Mammary epithelial cell (primary cell): ENCODE measurements at regions not wholly inside any gene's neighbourhood (a gene's known extent, or its start where the extent isn't known, plus 50 kb on each side); places are given as distances from the start of the nearest gene placed in this dataset.
"Not testable (repeated sequence)": the region's sequence is repeated elsewhere in the genome, so short reads cannot be mapped to it uniquely, and the experiment has no call there.

ENCODE experiments used
- EZH2 ChIP-seq: IDR thresholded peaks from 2 replicates; pipeline ENCODE4 v1.6.1; 2012; ENCODE audit warnings: low read length, inconsistent platforms, borderline replicate concordance
- TF ChIP-seq, protein P1 (sequence below), 2 donors: IDR thresholded peaks in 1 of 2; conservative IDR thresholded peaks in 1 of 2; 2 replicates each; pipeline ENCODE4 v1.5.1; 2011 to 2012; ENCODE audit warnings: inconsistent platforms in 2 of 2, low read length in 2 of 2, mild to moderate bottlenecking in 2 of 2, control low read depth in 1 of 2, low read depth in 1 of 2; ENCODE audit not compliant: insufficient read depth in 1 of 2; ENCODE audit errors: extremely low read depth in 1 of 2

DNA sequence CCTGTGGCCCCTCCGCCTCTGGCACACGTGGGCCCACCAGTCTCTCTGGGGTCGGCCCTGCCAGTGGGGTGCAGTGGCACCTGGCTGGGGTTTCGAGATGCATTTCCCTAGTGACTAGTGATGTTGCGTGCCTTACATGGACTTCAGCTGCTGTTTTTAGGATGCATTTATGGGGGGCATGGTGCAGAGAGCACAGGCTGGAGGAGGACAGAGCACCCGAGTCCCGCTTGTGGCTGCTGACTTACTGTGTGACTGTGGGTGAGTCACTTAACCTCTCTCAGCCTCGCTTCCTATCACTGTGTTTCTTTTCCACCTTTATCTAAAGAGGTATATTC is 213.0 kb upstream of the ZNF469 start:
- not testable (repeated sequence) for TF ChIP-seq EZH2
- TF ChIP-seq, protein P1, sequence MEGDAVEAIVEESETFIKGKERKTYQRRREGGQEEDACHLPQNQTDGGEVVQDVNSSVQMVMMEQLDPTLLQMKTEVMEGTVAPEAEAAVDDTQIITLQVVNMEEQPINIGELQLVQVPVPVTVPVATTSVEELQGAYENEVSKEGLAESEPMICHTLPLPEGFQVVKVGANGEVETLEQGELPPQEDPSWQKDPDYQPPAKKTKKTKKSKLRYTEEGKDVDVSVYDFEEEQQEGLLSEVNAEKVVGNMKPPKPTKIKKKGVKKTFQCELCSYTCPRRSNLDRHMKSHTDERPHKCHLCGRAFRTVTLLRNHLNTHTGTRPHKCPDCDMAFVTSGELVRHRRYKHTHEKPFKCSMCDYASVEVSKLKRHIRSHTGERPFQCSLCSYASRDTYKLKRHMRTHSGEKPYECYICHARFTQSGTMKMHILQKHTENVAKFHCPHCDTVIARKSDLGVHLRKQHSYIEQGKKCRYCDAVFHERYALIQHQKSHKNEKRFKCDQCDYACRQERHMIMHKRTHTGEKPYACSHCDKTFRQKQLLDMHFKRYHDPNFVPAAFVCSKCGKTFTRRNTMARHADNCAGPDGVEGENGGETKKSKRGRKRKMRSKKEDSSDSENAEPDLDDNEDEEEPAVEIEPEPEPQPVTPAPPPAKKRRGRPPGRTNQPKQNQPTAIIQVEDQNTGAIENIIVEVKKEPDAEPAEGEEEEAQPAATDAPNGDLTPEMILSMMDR (conservative IDR thresholded peaks at IDR 0.05 in 1 of 2, IDR thresholded peaks at IDR 0.05 in 1 of 2; ENCODE audit: extremely low read depth in 1 of 2, insufficient read depth in 1 of 2, low read depth in 1 of 2, low read length in 2 of 2): not testable (repeated sequence)
